Neural progenitor cell (in vitro differentiated cells): ENCODE measurements at regions not wholly inside any gene's neighbourhood (a gene's known extent, or its start where the extent isn't known, plus 50 kb on each side); places are given as distances from the start of the nearest gene placed in this dataset.
"Not testable (repeated sequence)": the region's sequence is repeated elsewhere in the genome, so short reads cannot be mapped to it uniquely, and the experiment has no call there.

Experiments
- CTCF ChIP-seq: fragments of 200-600 bp; sonication (generic); IDR thresholded peaks from 2 replicates; pipeline ENCODE4 v1.5.1; 2017; ENCODE audit warnings: antibody characterized with exemption, mild to moderate bottlenecking
- EZH2 ChIP-seq: fragments of 200-600 bp; sonication (generic); IDR thresholded peaks from 2 replicates; pipeline ENCODE4 v1.6.1; 2017; ENCODE audit warnings: antibody characterized with exemption, mild to moderate bottlenecking, moderate library complexity
- EZH2phosphoT487 ChIP-seq: fragments of 200-600 bp; sonication (generic); IDR thresholded peaks from 2 replicates; pipeline ENCODE4 v1.6.1; 2017; ENCODE audit warnings: antibody characterized with exemption

GRCh38 chr16:21389860-21390259 is 111.8 kb upstream of the CRYM start:
- TF ChIP-seq CTCF, EZH2phosphoT487, EZH2: not testable (repeated sequence)
